ENCODE measurements at regions not wholly inside any gene's neighbourhood (a gene's known extent, or its start where the extent isn't known, plus 50 kb on each side); places are given as distances from the start of the nearest gene placed in this dataset.

DNA sequence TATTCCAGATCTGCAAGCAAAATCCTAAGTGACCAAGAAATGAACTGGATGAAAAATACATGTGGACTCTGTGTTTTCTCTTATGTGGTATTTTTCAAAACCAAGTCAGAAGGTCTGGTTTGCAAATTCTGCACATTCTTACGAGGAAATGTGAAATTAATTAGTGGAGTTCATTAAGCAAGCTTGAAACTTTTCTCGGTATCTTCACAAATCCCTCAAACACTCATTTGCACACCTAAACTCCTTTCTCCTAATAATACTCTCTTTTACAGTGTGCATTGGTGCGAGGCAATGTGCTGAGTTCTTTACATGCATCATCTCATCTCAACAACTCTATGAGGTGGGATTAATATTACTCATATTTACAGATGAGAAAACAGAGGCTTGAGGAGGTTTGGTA, 82.1 kb downstream of the MTERF1 start:
- H3K4me1 Mint-ChIP-seq: no peaks in the 10 kb centered on the region
- H3K27ac Mint-ChIP-seq: no peak overlapping the region
- peaks cover 9% of the 10 kb centered on the region for H3K9me3 Mint-ChIP-seq
- ChIA-PET CTCF (no interaction called here), POLR2A (no interaction called here)
- TF ChIP-seq ELF4 (CRISPR knock-in tag; IDR thresholded peaks at IDR 0.05; ENCODE audit: low read depth) (no peak), ZNF671 (CRISPR knock-in tag; IDR thresholded peaks at IDR 0.05) (no peak), GRHL2 (CRISPR knock-in tag; IDR thresholded peaks at IDR 0.05; ENCODE audit: insufficient replicate concordance, severe bottlenecking) (no peak), NR1H2 (CRISPR knock-in tag; IDR thresholded peaks at IDR 0.05) (no peak), RORB (CRISPR knock-in tag; IDR thresholded peaks at IDR 0.05) (no peak), SMAD3 (CRISPR knock-in tag; IDR thresholded peaks at IDR 0.05; ENCODE audit: borderline replicate concordance) (no peak), GABPB1 (CRISPR knock-in tag; IDR thresholded peaks at IDR 0.05) (no peak), FOXP1 (CRISPR knock-in tag; IDR thresholded peaks at IDR 0.05; ENCODE audit: borderline replicate concordance) (no peak), CREM (CRISPR knock-in tag; IDR thresholded peaks at IDR 0.05) (no peak), E2F4 (CRISPR knock-in tag; IDR thresholded peaks at IDR 0.05; ENCODE audit: borderline replicate concordance, low read depth) (no peak)
- TF ChIP-seq, protein P1, sequence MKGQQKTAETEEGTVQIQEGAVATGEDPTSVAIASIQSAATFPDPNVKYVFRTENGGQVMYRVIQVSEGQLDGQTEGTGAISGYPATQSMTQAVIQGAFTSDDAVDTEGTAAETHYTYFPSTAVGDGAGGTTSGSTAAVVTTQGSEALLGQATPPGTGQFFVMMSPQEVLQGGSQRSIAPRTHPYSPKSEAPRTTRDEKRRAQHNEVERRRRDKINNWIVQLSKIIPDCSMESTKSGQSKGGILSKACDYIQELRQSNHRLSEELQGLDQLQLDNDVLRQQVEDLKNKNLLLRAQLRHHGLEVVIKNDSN (CRISPR knock-in tag; IDR thresholded peaks at IDR 0.05): no peak
- H3K27me3 Mint-ChIP-seq (ENCODE audit: low read depth): no peaks in the 10 kb centered on the region
- H3K36me3 Mint-ChIP-seq: no peaks in the 10 kb centered on the region
- H3K4me3 Mint-ChIP-seq: no peak overlapping the region
- DNase-seq (ENCODE audit: low spot score) (no peak), ATAC-seq (no peak)

DNA sequence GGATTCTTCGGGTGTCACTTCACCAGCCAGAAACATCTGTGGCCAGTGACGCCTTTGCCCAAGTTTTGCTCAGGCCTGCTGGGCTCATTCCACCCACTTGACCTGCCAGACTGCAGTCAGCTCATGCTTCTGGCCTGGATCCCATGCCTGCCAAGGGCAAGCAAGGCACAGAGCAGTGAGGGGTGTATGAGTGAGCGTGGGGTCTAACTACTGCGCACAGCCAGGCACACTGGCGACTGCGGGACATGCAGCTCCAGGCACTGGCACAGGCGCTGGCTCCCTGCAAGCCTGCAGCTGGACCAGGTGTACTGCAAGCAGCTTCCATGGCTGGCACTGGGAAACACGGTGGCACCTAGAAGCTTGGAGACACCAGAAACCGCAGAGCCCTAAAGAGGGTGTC, 80.1 kb downstream of the MTERF1 start:
- ChIA-PET CTCF (no interaction called here), POLR2A (no interaction called here)
- DNase-seq (ENCODE audit: low spot score) (peak; percentile 12), ATAC-seq (no peak; the same call in 1 of the 2 replicates)
- Mint-ChIP-seq H3K27ac (no peak overlapping the region), H3K27me3 (ENCODE audit: low read depth) (no peaks in the 10 kb centered on the region), H3K4me3 (no peak overlapping the region), H3K4me1 (no peaks in the 10 kb centered on the region), H3K9me3 (no peaks in the 10 kb centered on the region), H3K36me3 (no peaks in the 10 kb centered on the region)
- TF ChIP-seq CREM (CRISPR knock-in tag; IDR thresholded peaks at IDR 0.05) (no peak), TEAD4 (CRISPR knock-in tag; IDR thresholded peaks at IDR 0.05) (no peak), ATF1 (CRISPR knock-in tag; IDR thresholded peaks at IDR 0.05) (no peak), AFF4 (CRISPR knock-in tag; IDR thresholded peaks at IDR 0.05; ENCODE audit: borderline replicate concordance) (no peak), AR (CRISPR knock-in tag; IDR thresholded peaks at IDR 0.05) (no peak), TCF7 (CRISPR knock-in tag; IDR thresholded peaks at IDR 0.05; ENCODE audit: low read depth) (no peak)
- TF ChIP-seq, protein P2, sequence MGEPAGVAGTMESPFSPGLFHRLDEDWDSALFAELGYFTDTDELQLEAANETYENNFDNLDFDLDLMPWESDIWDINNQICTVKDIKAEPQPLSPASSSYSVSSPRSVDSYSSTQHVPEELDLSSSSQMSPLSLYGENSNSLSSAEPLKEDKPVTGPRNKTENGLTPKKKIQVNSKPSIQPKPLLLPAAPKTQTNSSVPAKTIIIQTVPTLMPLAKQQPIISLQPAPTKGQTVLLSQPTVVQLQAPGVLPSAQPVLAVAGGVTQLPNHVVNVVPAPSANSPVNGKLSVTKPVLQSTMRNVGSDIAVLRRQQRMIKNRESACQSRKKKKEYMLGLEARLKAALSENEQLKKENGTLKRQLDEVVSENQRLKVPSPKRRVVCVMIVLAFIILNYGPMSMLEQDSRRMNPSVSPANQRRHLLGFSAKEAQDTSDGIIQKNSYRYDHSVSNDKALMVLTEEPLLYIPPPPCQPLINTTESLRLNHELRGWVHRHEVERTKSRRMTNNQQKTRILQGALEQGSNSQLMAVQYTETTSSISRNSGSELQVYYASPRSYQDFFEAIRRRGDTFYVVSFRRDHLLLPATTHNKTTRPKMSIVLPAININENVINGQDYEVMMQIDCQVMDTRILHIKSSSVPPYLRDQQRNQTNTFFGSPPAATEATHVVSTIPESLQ (CRISPR knock-in tag; IDR thresholded peaks at IDR 0.05): no peak
- TF ChIP-seq, protein P3, sequence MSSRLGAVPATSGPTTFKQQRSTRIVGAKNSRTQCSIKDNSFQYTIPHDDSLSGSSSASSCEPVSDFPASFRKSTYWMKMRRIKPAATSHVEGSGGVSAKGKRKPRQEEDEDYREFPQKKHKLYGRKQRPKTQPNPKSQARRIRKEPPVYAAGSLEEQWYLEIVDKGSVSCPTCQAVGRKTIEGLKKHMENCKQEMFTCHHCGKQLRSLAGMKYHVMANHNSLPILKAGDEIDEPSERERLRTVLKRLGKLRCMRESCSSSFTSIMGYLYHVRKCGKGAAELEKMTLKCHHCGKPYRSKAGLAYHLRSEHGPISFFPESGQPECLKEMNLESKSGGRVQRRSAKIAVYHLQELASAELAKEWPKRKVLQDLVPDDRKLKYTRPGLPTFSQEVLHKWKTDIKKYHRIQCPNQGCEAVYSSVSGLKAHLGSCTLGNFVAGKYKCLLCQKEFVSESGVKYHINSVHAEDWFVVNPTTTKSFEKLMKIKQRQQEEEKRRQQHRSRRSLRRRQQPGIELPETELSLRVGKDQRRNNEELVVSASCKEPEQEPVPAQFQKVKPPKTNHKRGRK (CRISPR knock-in tag; IDR thresholded peaks at IDR 0.05; ENCODE audit: borderline replicate concordance): no peak
- TF ChIP-seq, protein P4, sequence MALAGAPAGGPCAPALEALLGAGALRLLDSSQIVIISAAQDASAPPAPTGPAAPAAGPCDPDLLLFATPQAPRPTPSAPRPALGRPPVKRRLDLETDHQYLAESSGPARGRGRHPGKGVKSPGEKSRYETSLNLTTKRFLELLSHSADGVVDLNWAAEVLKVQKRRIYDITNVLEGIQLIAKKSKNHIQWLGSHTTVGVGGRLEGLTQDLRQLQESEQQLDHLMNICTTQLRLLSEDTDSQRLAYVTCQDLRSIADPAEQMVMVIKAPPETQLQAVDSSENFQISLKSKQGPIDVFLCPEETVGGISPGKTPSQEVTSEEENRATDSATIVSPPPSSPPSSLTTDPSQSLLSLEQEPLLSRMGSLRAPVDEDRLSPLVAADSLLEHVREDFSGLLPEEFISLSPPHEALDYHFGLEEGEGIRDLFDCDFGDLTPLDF (CRISPR knock-in tag; IDR thresholded peaks at IDR 0.05): no peak
- TF ChIP-seq, protein P5, sequence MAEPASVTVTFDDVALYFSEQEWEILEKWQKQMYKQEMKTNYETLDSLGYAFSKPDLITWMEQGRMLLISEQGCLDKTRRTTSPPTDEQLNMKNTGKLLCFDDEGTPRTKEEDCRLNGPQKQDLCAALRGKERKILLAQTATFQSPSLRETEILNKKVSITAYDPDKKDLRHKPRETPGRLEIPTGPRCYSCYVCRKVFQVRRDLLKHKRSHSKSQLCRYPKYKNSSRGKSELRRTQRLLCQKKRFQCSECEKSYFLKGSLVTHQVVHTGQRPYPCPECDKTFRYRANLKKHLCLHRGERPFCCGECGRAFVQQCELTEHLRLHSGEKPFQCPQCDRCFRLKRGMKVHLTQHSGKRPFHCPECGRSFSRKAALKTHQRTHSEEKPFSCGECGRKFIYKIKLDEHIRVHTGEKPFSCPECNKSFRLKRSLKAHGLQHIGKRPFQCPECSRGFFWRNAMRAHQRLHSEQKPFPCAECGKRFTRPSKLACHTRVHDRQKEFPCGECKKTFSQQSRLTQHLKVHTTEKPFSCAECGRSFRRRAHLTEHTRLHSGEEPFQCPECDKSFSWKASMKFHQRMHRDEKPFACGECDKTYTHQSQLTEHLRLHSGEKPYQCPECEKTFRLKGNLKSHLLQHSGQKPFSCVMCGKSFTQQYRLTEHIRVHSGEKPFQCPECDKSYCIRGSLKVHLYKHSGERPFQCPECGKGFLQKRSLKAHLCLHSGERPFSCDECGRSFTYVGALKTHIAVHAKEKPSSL (CRISPR knock-in tag; conservative IDR thresholded peaks at IDR 0.05): no peak
